ENCODE measurements at regions not wholly inside any gene's neighbourhood (a gene's known extent, or its start where the extent isn't known, plus 50 kb on each side); places are given as distances from the start of the nearest gene placed in this dataset.

- ATAC-seq (no peak), DNase-seq (ENCODE audit: low read depth, low spot score) (no peak)
- ChIA-PET CTCF (no interaction called here), POLR2A (no interaction called here)
- Histone ChIP-seq H3K4me3 (ENCODE audit: low read depth in 2 of 2, low read length in 2 of 2) (no peak overlapping the region), H3K9me3 (ENCODE audit: control insufficient read depth, insufficient read depth, low read depth, low read length) (no peaks in the 10 kb centered on the region), H3K36me3 (ENCODE audit: control insufficient read depth, insufficient read depth, low read length) (no peaks in the 10 kb centered on the region), H3K27ac (ENCODE audit: low read length) (no peak overlapping the region), H3K27me3 (ENCODE audit: control insufficient read depth, insufficient read depth, low read length) (no peaks in the 10 kb centered on the region), H3K4me1 (ENCODE audit: control insufficient read depth, insufficient read depth, low read length) (no peaks in the 10 kb centered on the region)
- no TSS peak for BruUV-seq (replicated peaks)
- in situ Hi-C loops (cut with HindIII; ENCODE audit: low pct_unique_long_range_greater_than_20kb, low sequenced_read_pairs) (no loop called here), intact Hi-C loops (cut with micrococcal nuclease; ENCODE audit: unreplicated experiment) (no loop called here)
- TF ChIP-seq SIN3A (IDR thresholded peaks at IDR 0.05; ENCODE audit: borderline replicate concordance, insufficient read depth, low read depth, low read length) (no peak), POLR2AphosphoS5 (IDR thresholded peaks at IDR 0.05; ENCODE audit: low read depth, low read length) (no peak), TCF7L2 (IDR thresholded peaks at IDR 0.05; ENCODE audit: low read depth, low read length) (no peak), CTCF (IDR thresholded peaks at IDR 0.05) (no peak), REST (IDR thresholded peaks at IDR 0.05; ENCODE audit: insufficient read depth in 1 of 2, low read depth in 2 of 2, low read length in 1 of 2) (no peak)
Observed at GRCh38 chr3:72248869-72249268, 463.9 kb upstream of the PROK2 start.

- Histone ChIP-seq H3K27ac (ENCODE audit: low read length) (no peak overlapping the region), H3K4me3 (ENCODE audit: low read depth in 2 of 2, low read length in 2 of 2) (no peak overlapping the region), H3K36me3 (ENCODE audit: control insufficient read depth, insufficient read depth, low read length) (no peaks in the 10 kb centered on the region), H3K27me3 (ENCODE audit: control insufficient read depth, insufficient read depth, low read length) (no peaks in the 10 kb centered on the region), H3K9me3 (ENCODE audit: control insufficient read depth, insufficient read depth, low read depth, low read length) (no peaks in the 10 kb centered on the region), H3K4me1 (ENCODE audit: control insufficient read depth, insufficient read depth, low read length) (no peaks in the 10 kb centered on the region)
- ATAC-seq (no peak), DNase-seq (ENCODE audit: low read depth, low spot score) (no peak)
- TF ChIP-seq CTCF (IDR thresholded peaks at IDR 0.05) (no peak), REST (IDR thresholded peaks at IDR 0.05; ENCODE audit: insufficient read depth in 1 of 2, low read depth in 2 of 2, low read length in 1 of 2) (no peak), SIN3A (IDR thresholded peaks at IDR 0.05; ENCODE audit: borderline replicate concordance, insufficient read depth, low read depth, low read length) (no peak), TCF7L2 (IDR thresholded peaks at IDR 0.05; ENCODE audit: low read depth, low read length) (no peak)
- intact Hi-C loops (cut with micrococcal nuclease; ENCODE audit: unreplicated experiment): no loop called here
- in situ Hi-C loops (cut with HindIII; ENCODE audit: low pct_unique_long_range_greater_than_20kb, low sequenced_read_pairs): no loop called here
- POLR2A ChIA-PET: no interaction called here
- CTCF ChIA-PET: no interaction called here
- BruUV-seq (replicated peaks): no TSS peak
Observed at GRCh38 chr3:72248389-72248761, 463.4 kb upstream of the PROK2 start.
